HCEC 1CT (cell line): ENCODE measurements at regions not wholly inside any gene's neighbourhood (a gene's known extent, or its start where the extent isn't known, plus 50 kb on each side); places are given as distances from the start of the nearest gene placed in this dataset.

Source experiments
- DNase-seq: peaks from one replicate; pipeline ENCODE4 v3.0.0-alpha.2; 2017

DNA sequence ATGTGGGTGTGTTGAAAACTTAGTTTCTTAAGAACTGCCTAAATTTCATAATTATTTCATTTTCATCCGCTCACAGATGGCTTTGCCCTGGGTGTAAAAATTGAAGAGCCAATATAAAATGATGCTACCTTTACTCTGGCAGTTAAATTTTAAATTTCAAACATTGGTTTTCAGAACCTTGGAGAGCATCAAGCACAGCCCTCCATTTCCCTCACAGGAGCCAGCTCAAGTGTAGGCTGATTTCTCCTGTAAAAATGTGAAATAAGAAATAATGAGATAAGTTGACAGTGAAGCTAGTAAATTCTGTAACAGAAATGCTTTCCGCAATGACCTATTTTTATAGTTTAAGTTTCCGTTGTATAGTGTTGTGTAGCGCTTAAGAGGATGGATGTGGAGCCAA, 53.9 kb upstream of the AKT3 start:
- no peak for DNase-seq

DNA sequence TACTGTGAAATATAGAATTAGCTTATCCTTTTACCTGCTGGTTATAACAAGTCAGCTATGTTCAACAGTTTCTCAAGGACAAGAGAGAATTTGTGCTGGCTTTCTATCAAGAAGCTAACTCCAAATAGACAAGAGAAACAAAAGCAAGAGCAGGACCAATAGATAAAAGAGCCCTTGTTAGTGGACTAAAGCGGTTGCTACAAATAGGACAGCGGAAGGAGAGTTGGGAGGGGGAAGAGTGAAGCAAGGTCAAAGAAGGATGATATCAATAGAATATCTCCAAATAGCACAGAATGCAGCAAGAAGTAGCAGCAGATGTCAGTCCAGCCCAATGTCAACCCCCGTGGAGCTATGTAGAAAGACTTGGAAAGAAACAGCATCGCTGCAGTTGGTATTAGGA, 53.0 kb upstream of the AKT3 start:
- DNase-seq, result no peak

DNA sequence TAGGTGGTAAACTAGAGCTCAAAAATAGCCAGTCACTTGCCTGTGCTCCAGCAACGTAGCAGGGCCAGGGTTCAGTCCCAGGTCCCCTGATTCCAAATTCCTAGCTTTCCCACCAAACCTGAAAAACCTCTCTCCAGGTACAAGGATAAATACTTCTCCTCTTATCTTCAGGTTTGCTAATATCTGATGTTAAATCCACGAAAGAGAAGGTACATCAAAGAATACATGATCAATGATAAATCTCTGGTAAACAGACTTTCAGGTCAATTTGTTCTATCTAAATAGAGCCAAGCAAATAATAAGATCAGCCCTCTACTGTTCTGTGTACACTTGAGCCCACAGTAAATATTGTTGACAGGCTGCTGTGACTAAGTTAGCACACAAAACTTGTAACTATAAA, 52.1 kb upstream of the AKT3 start:
- DNase-seq, result no peak
